HepG2 (cell line): ENCODE measurements at regions not wholly inside any gene's neighbourhood (a gene's known extent, or its start where the extent isn't known, plus 50 kb on each side); places are given as distances from the start of the nearest gene placed in this dataset.

Experiments
- ATAC-seq: fragments of 200-7000 bp; cut with Tn5 transposase; 3 replicates; pipeline ENCODE4 v1.9.1; 2020; ENCODE audit warnings: mild to moderate bottlenecking, moderate library complexity
- BruUV-seq: library from RNA; stranded (reverse); fragments of 400-500 nt; replicated peaks from 2 replicates; lab custom pipeline; 2021; lab: Mats Ljungman, UMichigan
- CTCF ChIA-PET: fragments of 300-600 bp; formaldehyde crosslinking; extraction: SDS; loops from one replicate; lab custom pipeline; 2021; ENCODE audit warnings: low total read pairs, inconsistent platforms, low intra/inter-chr PET ratio; lab: Yijun Ruan, JAX
- POLR2A ChIA-PET: fragments of 350-600 bp; sonication (Branson Sonifier 250); formaldehyde crosslinking; loops from one replicate; lab custom pipeline; 2020; ENCODE audit warnings: antibody characterized with exemption, inconsistent platforms; lab: Yijun Ruan, JAX
- DNase-seq: peaks from one replicate; pipeline ENCODE4 v3.0.0-alpha.2; 2015; ENCODE audit warnings: low spot score
- FAIRE-seq: peaks from 3 replicates; lab custom pipeline; 2011; peaks lifted over from hg19 to GRCh38; lab: Jason Lieb, UNC
- H2AFZ ChIP-seq: one replicate; pipeline ENCODE4 v1.6.1; 2011; ENCODE audit warnings: low read length, inconsistent platforms
- H3K27ac ChIP-seq: fragments of 300-600 bp; 3 replicates; pipeline ENCODE4 v1.8.0; 2011; ENCODE audit warnings: mixed run types, mild to moderate bottlenecking, mixed read lengths, low read length, inconsistent platforms; ENCODE audit not compliant: insufficient read depth; ENCODE audit errors: extremely low read length
- H3K27me3 ChIP-seq, 2 experiments: fragments of 200-600 bp in 1 of 2; 2 replicates in 1 of 2; 3 replicates in 1 of 2; pipeline versions ENCODE4 v1.6.0 to v1.8.0; 2011; ENCODE audit warnings: low read length in 2 of 2, mild to moderate bottlenecking in 2 of 2, moderate library complexity in 2 of 2, inconsistent platforms in 1 of 2; ENCODE audit not compliant: insufficient read depth in 2 of 2, control insufficient read depth in 1 of 2
- H3K36me3 ChIP-seq, 2 experiments: fragments of 200-600 bp in 1 of 2; replicated peaks in 1 of 2; 2 replicates in 1 of 2; 3 replicates in 1 of 2; pipeline versions ENCODE4 v1.5.1 to v1.8.0; 2011; ENCODE audit warnings: low read length in 2 of 2, inconsistent platforms in 1 of 2; ENCODE audit not compliant: insufficient read depth in 2 of 2, control insufficient read depth in 1 of 2
- H3K4me1 ChIP-seq: 2 replicates; pipeline ENCODE4 v1.5.1; 2012; ENCODE audit warnings: low read length, inconsistent platforms; ENCODE audit not compliant: insufficient read depth
- H3K4me2 ChIP-seq: 2 replicates; pipeline ENCODE4 v1.6.0; 2011; ENCODE audit warnings: low read depth, low read length, inconsistent platforms
- H3K4me3 ChIP-seq, 3 experiments: fragments of 200-600 bp in 1 of 3; sonication (generic), shearing (Covaris generic) in 1 of 3; replicated peaks in 1 of 3; 2 replicates each; pipeline ENCODE4 v1.5.1; 2011 to 2016; ENCODE audit warnings: low read length in 3 of 3, inconsistent platforms in 2 of 3, low read depth in 2 of 3, mild to moderate bottlenecking in 2 of 3, control low read depth in 1 of 3, mixed read lengths in 1 of 3; ENCODE audit not compliant: insufficient read depth in 1 of 3
- H3K79me2 ChIP-seq: one replicate; pipeline ENCODE4 v1.6.1; 2011; ENCODE audit warnings: low read length, inconsistent platforms; ENCODE audit not compliant: insufficient read depth
- H3K9ac ChIP-seq: 2 replicates; pipeline ENCODE4 v1.6.0; 2011; ENCODE audit warnings: mild to moderate bottlenecking, low read depth, low read length, inconsistent platforms; ENCODE audit not compliant: insufficient read depth
- H3K9me3 ChIP-seq: 2 replicates; pipeline ENCODE4 v1.5.1; 2012; ENCODE audit warnings: mild to moderate bottlenecking, low read length
- H4K20me1 ChIP-seq: 2 replicates; pipeline ENCODE4 v1.6.0; 2011; ENCODE audit warnings: inconsistent platforms, mild to moderate bottlenecking, low read length, moderate library complexity; ENCODE audit not compliant: insufficient read depth
- CENPT ChIP-seq: sonication (generic); formaldehyde crosslinking; IDR thresholded peaks from 2 replicates; pipeline ENCODE4 v1.8.0; 2022; ENCODE audit warnings: low read depth, mild to moderate bottlenecking, moderate library complexity, missing genetic modification reagents
- CHCHD3 ChIP-seq: sonication (generic); formaldehyde crosslinking; IDR thresholded peaks from 2 replicates; pipeline ENCODE4 v1.8.0; 2022; ENCODE audit warnings: mild to moderate bottlenecking, missing genetic modification reagents, moderate library complexity
- CTCF ChIP-seq: sonication (generic); formaldehyde crosslinking; IDR thresholded peaks from 2 replicates; pipeline ENCODE4 v1.5.0; 2020; ENCODE audit warnings: mild to moderate bottlenecking, missing genetic modification reagents, moderate library complexity
- FLYWCH1 ChIP-seq: sonication (generic); formaldehyde crosslinking; IDR thresholded peaks from 2 replicates; pipeline ENCODE4 v1.8.1; 2023; ENCODE audit warnings: mild to moderate bottlenecking, missing genetic modification reagents
- KMT2A ChIP-seq: sonication (generic); formaldehyde crosslinking; IDR thresholded peaks from 2 replicates; pipeline ENCODE4 v1.4.0; 2020; ENCODE audit warnings: missing genetic modification reagents
- MIER3 ChIP-seq: IDR thresholded peaks from 2 replicates; pipeline ENCODE4 v1.6.1; 2016; ENCODE audit warnings: missing compliant biosample characterization, borderline replicate concordance
- NFE2 ChIP-seq: sonication (generic); formaldehyde crosslinking; IDR thresholded peaks from 2 replicates; pipeline ENCODE4 v1.4.0; 2020; ENCODE audit warnings: missing genetic modification reagents
- POLR2G ChIP-seq: fragments of 200-400 bp; formaldehyde crosslinking; IDR thresholded peaks from 2 replicates; pipeline ENCODE4 v1.6.1; 2018; ENCODE audit warnings: mild to moderate bottlenecking, low read depth, low read length, moderate library complexity
- ZNF264 ChIP-seq: sonication (generic); formaldehyde crosslinking; IDR thresholded peaks from 2 replicates; pipeline ENCODE4 v1.4.0; 2020; ENCODE audit warnings: missing genetic modification reagents
- ZNF652 ChIP-seq: IDR thresholded peaks from 2 replicates; pipeline ENCODE4 v1.6.1; 2016; ENCODE audit warnings: low read depth, borderline replicate concordance
- ZNF710 ChIP-seq: sonication (generic); formaldehyde crosslinking; IDR thresholded peaks from 2 replicates; pipeline ENCODE4 v1.5.0; 2020; ENCODE audit warnings: mild to moderate bottlenecking, missing genetic modification reagents, borderline replicate concordance
- ZSCAN25 ChIP-seq: sonication (generic); formaldehyde crosslinking; IDR thresholded peaks from 2 replicates; pipeline ENCODE4 v1.8.0; 2022; ENCODE audit warnings: mild to moderate bottlenecking, missing genetic modification reagents
- WGBS: methylation state at CpG from one replicate; pipeline ENCODE4 v1.1.6; 2017; ENCODE audit warnings: low lambda C conversion rate; 5-methylcytosine and 5-hydroxymethylcytosine counted together
- in situ Hi-C: cut with HindIII; loops from 2 replicates; pipeline ENCODE4 v1.10.0; 2017; ENCODE audit warnings: low pct_unique_long_range_greater_than_20kb; ENCODE audit not compliant: extremely low pct_ligation_motif_present
- intact Hi-C: fragments of 100-400 bp; cut with micrococcal nuclease; formaldehyde crosslinking; loops from one replicate; pipeline ENCODE4 v1.10.0; 2022; ENCODE audit not compliant: unreplicated experiment
- TF ChIP-seq, protein P1 (sequence below): sonication (generic); formaldehyde crosslinking; IDR thresholded peaks from 2 replicates; pipeline ENCODE4 v1.4.0; 2020; ENCODE audit warnings: missing genetic modification reagents
- TF ChIP-seq, protein P2 (sequence below): sonication (generic); formaldehyde crosslinking; IDR thresholded peaks from 2 replicates; pipeline ENCODE4 v1.4.0; 2020; ENCODE audit warnings: missing genetic modification reagents, mild to moderate bottlenecking, borderline replicate concordance

DNA sequence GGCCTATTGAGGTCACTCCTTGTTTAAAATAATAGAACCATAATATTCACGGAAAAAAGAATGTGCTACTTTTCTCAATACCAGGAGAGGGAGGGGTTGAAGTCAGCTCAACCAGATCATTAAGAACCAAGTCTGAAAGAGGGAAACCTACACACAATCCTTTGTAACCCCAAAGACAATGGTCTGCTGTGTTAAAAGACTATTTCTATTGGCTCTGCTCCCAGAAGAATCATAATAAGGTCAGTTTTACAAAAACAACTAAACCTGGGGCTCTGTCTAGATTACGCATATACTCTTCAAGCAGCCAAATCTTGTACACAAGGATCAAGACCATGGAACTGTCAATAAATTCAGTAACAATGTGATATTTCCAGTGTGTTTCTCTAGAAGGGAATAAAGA lies 177.2 kb upstream of the CRIM1 start:
- intact Hi-C loops (no loop called here), in situ Hi-C loops (no loop called here)
- Histone ChIP-seq H2AFZ (no peak overlapping the region), H3K27ac (no peak overlapping the region), H3K4me2 (no peak overlapping the region), H4K20me1 (no peaks in the 10 kb centered on the region), H3K9me3 (peaks cover 9% of the 10 kb centered on the region; the same call in 1 of the 2 replicates), H3K27me3 (no peaks in the 10 kb centered on the region), H3K9ac (no peak overlapping the region), H3K36me3 (no peaks in the 10 kb centered on the region), H3K4me1 (no peaks in the 10 kb centered on the region), H3K4me3 (no peak overlapping the region), H3K79me2 (no peaks in the 10 kb centered on the region)
- ChIA-PET CTCF (no interaction called here), POLR2A (no interaction called here)
- 31% methylated on average over 2 of the region's 2 CpGs for WGBS
- DNase-seq: no peak
- no TSS peak for BruUV-seq
- ATAC-seq: no peak
- no peak for FAIRE-seq
- TF ChIP-seq, protein P1, sequence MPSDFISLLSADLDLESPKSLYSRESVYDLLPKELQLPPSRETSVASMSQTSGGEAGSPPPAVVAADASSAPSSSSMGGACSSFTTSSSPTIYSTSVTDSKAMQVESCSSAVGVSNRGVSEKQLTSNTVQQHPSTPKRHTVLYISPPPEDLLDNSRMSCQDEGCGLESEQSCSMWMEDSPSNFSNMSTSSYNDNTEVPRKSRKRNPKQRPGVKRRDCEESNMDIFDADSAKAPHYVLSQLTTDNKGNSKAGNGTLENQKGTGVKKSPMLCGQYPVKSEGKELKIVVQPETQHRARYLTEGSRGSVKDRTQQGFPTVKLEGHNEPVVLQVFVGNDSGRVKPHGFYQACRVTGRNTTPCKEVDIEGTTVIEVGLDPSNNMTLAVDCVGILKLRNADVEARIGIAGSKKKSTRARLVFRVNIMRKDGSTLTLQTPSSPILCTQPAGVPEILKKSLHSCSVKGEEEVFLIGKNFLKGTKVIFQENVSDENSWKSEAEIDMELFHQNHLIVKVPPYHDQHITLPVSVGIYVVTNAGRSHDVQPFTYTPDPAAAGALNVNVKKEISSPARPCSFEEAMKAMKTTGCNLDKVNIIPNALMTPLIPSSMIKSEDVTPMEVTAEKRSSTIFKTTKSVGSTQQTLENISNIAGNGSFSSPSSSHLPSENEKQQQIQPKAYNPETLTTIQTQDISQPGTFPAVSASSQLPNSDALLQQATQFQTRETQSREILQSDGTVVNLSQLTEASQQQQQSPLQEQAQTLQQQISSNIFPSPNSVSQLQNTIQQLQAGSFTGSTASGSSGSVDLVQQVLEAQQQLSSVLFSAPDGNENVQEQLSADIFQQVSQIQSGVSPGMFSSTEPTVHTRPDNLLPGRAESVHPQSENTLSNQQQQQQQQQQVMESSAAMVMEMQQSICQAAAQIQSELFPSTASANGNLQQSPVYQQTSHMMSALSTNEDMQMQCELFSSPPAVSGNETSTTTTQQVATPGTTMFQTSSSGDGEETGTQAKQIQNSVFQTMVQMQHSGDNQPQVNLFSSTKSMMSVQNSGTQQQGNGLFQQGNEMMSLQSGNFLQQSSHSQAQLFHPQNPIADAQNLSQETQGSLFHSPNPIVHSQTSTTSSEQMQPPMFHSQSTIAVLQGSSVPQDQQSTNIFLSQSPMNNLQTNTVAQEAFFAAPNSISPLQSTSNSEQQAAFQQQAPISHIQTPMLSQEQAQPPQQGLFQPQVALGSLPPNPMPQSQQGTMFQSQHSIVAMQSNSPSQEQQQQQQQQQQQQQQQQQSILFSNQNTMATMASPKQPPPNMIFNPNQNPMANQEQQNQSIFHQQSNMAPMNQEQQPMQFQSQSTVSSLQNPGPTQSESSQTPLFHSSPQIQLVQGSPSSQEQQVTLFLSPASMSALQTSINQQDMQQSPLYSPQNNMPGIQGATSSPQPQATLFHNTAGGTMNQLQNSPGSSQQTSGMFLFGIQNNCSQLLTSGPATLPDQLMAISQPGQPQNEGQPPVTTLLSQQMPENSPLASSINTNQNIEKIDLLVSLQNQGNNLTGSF (CRISPR knock-in tag): no peak
- TF ChIP-seq FLYWCH1 (CRISPR knock-in tag): no peak
- TF ChIP-seq CHCHD3 (CRISPR knock-in tag): no peak
- no peak for TF ChIP-seq NFE2 (CRISPR knock-in tag)
- TF ChIP-seq ZNF652: no peak
- no peak for TF ChIP-seq KMT2A (CRISPR knock-in tag)
- TF ChIP-seq POLR2G: no peak
- TF ChIP-seq ZNF710 (CRISPR knock-in tag): no peak
- TF ChIP-seq, protein P2, sequence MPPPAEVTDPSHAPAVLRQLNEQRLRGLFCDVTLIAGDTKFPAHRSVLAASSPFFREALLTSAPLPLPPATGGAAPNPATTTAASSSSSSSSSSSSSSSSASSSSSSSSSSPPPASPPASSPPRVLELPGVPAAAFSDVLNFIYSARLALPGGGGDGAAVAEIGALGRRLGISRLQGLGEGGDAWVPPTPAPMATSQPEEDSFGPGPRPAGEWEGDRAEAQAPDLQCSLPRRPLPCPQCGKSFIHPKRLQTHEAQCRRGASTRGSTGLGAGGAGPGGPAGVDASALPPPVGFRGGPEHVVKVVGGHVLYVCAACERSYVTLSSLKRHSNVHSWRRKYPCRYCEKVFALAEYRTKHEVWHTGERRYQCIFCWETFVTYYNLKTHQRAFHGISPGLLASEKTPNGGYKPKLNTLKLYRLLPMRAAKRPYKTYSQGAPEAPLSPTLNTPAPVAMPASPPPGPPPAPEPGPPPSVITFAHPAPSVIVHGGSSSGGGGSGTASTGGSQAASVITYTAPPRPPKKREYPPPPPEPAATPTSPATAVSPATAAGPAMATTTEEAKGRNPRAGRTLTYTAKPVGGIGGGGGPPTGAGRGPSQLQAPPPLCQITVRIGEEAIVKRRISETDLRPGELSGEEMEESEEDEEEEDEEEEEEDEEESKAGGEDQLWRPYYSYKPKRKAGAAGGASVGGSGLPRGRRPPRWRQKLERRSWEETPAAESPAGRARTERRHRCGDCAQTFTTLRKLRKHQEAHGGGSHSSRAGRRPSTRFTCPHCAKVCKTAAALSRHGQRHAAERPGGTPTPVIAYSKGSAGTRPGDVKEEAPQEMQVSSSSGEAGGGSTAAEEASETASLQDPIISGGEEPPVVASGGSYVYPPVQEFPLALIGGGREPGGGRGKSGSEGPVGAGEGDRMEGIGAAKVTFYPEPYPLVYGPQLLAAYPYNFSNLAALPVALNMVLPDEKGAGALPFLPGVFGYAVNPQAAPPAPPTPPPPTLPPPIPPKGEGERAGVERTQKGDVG: no peak
- TF ChIP-seq CTCF (CRISPR knock-in tag): no peak
- no peak for TF ChIP-seq ZNF264
- no peak for TF ChIP-seq MIER3
- TF ChIP-seq ZSCAN25 (CRISPR knock-in tag): no peak
- no peak for TF ChIP-seq CENPT (CRISPR knock-in tag)
